ENCODE measurements at regions not wholly inside any gene's neighbourhood (a gene's known extent, or its start where the extent isn't known, plus 50 kb on each side); places are given as distances from the start of the nearest gene placed in this dataset.

DNA sequence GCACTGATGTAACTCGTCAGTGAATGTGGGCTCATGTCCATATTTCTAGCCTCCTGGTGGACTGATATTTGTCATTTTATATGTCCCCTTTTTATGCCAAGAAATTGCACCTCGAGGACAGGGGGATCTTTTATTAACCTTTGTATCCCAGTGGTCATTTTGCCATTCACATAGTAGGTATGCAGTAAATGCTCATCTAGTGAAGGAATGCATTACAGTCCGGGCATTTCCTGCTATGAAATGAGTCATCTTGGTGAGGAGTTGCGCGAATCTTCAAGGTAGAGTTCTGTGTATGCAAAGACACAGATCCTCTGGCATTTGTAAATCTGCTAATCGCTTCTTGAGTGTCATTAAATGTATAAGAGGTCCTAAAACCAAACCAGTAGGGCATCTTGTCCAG lies 755.5 kb upstream of the ADAMTS16 start:
- TF ChIP-seq, protein P1, sequence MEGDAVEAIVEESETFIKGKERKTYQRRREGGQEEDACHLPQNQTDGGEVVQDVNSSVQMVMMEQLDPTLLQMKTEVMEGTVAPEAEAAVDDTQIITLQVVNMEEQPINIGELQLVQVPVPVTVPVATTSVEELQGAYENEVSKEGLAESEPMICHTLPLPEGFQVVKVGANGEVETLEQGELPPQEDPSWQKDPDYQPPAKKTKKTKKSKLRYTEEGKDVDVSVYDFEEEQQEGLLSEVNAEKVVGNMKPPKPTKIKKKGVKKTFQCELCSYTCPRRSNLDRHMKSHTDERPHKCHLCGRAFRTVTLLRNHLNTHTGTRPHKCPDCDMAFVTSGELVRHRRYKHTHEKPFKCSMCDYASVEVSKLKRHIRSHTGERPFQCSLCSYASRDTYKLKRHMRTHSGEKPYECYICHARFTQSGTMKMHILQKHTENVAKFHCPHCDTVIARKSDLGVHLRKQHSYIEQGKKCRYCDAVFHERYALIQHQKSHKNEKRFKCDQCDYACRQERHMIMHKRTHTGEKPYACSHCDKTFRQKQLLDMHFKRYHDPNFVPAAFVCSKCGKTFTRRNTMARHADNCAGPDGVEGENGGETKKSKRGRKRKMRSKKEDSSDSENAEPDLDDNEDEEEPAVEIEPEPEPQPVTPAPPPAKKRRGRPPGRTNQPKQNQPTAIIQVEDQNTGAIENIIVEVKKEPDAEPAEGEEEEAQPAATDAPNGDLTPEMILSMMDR (IDR thresholded peaks at IDR 0.05): no peak
- no peak for TF ChIP-seq POLR2A (IDR thresholded peaks at IDR 0.05)

Data from esophagus squamous epithelium (tissue), 4 donors.